NT2/D1 (cell line): ENCODE measurements at regions not wholly inside any gene's neighbourhood (a gene's known extent, or its start where the extent isn't known, plus 50 kb on each side); places are given as distances from the start of the nearest gene placed in this dataset.

Source experiments
- SUZ12 ChIP-seq: IDR thresholded peaks from 2 replicates; pipeline ENCODE4 v1.6.1; 2011; ENCODE audit not compliant: insufficient read length, insufficient read depth; ENCODE audit errors: extremely low read depth
- YY1 ChIP-seq: IDR thresholded peaks from 2 replicates; pipeline ENCODE4 v1.6.1; 2011; ENCODE audit not compliant: insufficient read length, insufficient read depth
- ZNF274 ChIP-seq: IDR thresholded peaks from 2 replicates; pipeline ENCODE4 v1.6.1; 2011; ENCODE audit warnings: mild to moderate bottlenecking, low read depth, low read length

DNA sequence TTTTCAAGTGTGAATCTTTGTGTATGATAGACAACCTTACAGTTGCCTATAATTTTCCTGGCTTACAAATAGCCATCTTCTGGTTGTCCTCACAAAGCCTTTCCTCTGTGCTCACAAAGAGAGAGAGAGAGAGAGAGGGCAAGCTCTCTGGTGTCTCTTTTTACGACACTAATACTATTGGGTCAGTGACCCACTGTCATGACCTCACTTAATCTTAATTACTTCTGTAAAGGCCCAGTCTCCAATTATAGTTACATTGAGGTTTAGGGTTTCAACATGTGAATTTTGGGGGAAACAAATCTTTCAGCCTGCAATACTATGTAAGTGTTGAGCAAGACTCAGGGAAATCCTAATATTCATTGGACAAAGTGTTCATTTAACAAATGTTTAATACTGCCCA, 167.4 kb upstream of the COL11A1 start:
- no peak for TF ChIP-seq SUZ12
- no peak for TF ChIP-seq YY1
- TF ChIP-seq ZNF274 = no peak
